ENCODE measurements at regions not wholly inside any gene's neighbourhood (a gene's known extent, or its start where the extent isn't known, plus 50 kb on each side); places are given as distances from the start of the nearest gene placed in this dataset.

GRCh38 chr20:22282696-22283095 lies 301.7 kb downstream of the FOXA2 start:
- no peak for TF ChIP-seq CTCF (IDR thresholded peaks at IDR 0.05; ENCODE audit: low read depth, low read length, poor library complexity, severe bottlenecking)
- no peak for TF ChIP-seq EZH2phosphoT487 (IDR thresholded peaks at IDR 0.05; ENCODE audit: borderline replicate concordance, low read length)

Data from DOHH2 (cell line).